GM13977 (cell line): ENCODE measurements at regions not wholly inside any gene's neighbourhood (a gene's known extent, or its start where the extent isn't known, plus 50 kb on each side); places are given as distances from the start of the nearest gene placed in this dataset.

Experiments
- DNase-seq: peaks from one replicate; pipeline ENCODE4 v3.0.0; 2012; ENCODE audit warnings: low spot score
- in situ Hi-C: fragments of 300-500 bp; cut with MboI; formaldehyde crosslinking; loops from one replicate; pipeline ENCODE4 v1.12.0; 2022; ENCODE audit warnings: low sequenced_read_pairs, low pct_unique_long_range_greater_than_20kb, mixed read lengths, inconsistent platforms; ENCODE audit not compliant: unreplicated experiment
- TF ChIP-seq, protein P1 (sequence below): IDR thresholded peaks from 2 replicates; pipeline ENCODE4 v1.5.1; 2012; ENCODE audit warnings: mild to moderate bottlenecking, control low read depth; ENCODE audit not compliant: insufficient read depth; ENCODE audit errors: extremely low read depth, missing control alignments

DNA sequence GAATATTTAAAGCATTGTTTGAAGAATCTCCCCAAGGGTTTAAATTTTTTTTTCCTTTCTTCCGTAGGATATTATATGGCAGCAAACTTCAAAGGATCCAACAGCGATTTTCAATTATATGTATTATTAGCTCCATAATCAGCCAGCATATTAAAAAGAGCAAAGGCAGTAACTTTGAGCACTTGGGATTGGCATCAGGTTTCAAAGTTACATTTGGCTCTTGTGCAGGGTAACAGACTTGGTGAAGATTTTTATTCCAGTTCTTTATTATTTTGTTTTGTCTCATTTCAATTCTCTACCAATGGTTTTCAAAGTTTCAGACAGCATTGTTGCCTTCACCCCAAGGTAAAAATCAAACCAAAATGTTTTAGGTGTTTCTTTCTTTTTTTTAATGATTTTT lies 116.7 kb upstream of the ZNF366 start:
- no peak for DNase-seq
- TF ChIP-seq, protein P1, sequence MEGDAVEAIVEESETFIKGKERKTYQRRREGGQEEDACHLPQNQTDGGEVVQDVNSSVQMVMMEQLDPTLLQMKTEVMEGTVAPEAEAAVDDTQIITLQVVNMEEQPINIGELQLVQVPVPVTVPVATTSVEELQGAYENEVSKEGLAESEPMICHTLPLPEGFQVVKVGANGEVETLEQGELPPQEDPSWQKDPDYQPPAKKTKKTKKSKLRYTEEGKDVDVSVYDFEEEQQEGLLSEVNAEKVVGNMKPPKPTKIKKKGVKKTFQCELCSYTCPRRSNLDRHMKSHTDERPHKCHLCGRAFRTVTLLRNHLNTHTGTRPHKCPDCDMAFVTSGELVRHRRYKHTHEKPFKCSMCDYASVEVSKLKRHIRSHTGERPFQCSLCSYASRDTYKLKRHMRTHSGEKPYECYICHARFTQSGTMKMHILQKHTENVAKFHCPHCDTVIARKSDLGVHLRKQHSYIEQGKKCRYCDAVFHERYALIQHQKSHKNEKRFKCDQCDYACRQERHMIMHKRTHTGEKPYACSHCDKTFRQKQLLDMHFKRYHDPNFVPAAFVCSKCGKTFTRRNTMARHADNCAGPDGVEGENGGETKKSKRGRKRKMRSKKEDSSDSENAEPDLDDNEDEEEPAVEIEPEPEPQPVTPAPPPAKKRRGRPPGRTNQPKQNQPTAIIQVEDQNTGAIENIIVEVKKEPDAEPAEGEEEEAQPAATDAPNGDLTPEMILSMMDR, result no peak
- in situ Hi-C loops, result loop anchor here (25.0 kb wide), 1 partner anchor 188 kb away; the partner anchor contains the start of gene TNPO1

DNA sequence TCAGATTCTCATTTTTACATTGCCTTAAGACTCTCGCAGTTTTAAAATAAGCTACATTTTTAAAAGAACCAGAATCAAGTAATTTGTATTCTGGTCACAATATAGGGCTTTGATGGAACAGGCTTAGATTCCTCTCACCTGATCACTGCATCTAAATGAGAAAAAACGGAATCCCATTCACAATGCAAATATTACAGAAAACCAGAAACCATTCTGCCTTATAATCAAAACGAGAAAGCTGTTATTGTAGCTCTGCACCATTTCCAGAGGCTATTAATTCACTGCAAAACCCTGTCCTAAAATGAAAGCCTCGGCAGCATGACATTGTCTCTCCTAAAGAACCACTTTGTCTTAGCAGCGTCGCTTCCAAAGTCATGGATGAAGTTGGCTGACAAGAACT lies 116.1 kb upstream of the ZNF366 start:
- TF ChIP-seq, protein P1, result no peak
- in situ Hi-C loops, result loop anchor here (25.0 kb wide), 1 partner anchor 189 kb away; the partner anchor contains the start of gene TNPO1
- DNase-seq, result no peak

- no peak for DNase-seq
- in situ Hi-C loops, result loop anchor here (25.0 kb wide), 1 partner anchor 190 kb away; the partner anchor contains the start of gene TNPO1
- TF ChIP-seq, protein P1, result no peak
Measured at GRCh38 chr5:72622170-72622760, 115.1 kb upstream of the ZNF366 start.

DNA sequence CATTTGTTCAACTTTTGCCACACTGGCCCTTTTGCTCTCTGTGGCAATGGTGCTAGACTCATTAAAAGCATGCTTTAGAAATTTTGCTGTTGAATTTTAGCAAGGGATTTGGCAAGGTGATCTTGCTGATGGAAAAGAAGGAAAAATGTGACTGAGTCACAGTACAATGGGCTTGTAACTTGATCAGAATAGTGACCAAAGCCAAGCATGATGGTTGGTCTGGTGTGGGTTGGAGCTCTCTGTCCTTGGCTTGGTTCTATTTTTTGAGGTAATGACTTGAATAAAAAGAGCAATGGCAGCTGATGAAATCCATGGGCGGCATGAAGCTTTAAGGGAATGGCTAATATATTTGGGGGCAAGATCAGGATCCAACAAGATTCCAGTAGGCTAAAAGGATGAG lies 114.4 kb upstream of the ZNF366 start:
- TF ChIP-seq, protein P1, result no peak
- in situ Hi-C loops, result loop anchor here (25.0 kb wide), 1 partner anchor 191 kb away; the partner anchor contains the start of gene TNPO1
- DNase-seq, result no peak

DNA sequence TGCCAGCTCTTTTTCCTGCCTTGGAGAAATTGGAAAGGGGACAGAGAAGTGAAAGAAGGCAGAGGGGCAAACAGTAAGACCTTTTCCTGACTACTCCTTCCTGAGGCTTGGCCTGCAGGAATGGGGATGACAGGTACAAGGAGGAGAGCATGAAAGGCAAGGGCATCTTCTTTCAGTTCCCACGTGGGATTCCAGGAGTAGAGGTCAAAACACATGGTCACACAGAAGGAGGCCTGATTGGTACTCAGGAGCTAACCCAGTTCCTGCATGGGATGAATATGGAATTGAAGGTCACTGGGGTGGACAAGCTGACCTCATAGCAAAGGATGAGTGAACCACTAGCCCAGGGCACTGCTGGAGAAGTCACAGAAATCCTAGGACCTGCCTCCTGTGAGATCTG lies 112.5 kb upstream of the ZNF366 start:
- in situ Hi-C loops, result loop anchor here (25.0 kb wide), 1 partner anchor 193 kb away; the partner anchor contains the start of gene TNPO1
- TF ChIP-seq, protein P1, result no peak

GRCh38 chr5:72619251-72619650 lies 112.0 kb upstream of the ZNF366 start:
- in situ Hi-C loops, result loop anchor here (25.0 kb wide), 1 partner anchor 193 kb away; the partner anchor contains the start of gene TNPO1
- DNase-seq, result no peak
- TF ChIP-seq, protein P1, result no peak

More for the DNA sequence above, 112.5 kb upstream of the ZNF366 start:
- DNase-seq, result no peak
